ENCODE measurements at regions not wholly inside any gene's neighbourhood (a gene's known extent, or its start where the extent isn't known, plus 50 kb on each side); places are given as distances from the start of the nearest gene placed in this dataset.

GRCh38 chr1:4081806-4082711 lies 182.0 kb upstream of the C1orf174 start:
- POLR2A ChIA-PET = no interaction called here
- no peak for FAIRE-seq
- Histone ChIP-seq H3K9me1 (replicated peaks; ENCODE audit: control insufficient read depth, extremely low read depth, insufficient read depth, low read length) (no peaks in the 10 kb centered on the region), H4K20me1 (replicated peaks; ENCODE audit: control insufficient read depth, extremely low read depth, insufficient read depth, low read length) (no peaks in the 10 kb centered on the region), H3K9me3 (replicated peaks; ENCODE audit: control insufficient read depth, insufficient read depth, low read length) (peaks cover 3% of the 10 kb centered on the region), H3K4me2 (ENCODE audit: insufficient read depth, low read length) (no peak overlapping the region), H3K27me3 (ENCODE audit: control insufficient read depth in 2 of 2, insufficient read depth in 2 of 2, low read length in 2 of 2) (no peaks in the 10 kb centered on the region), H3K9ac (replicated peaks; ENCODE audit: extremely low read depth, insufficient read depth, low read length) (no peak overlapping the region), H2AFZ (ENCODE audit: low read depth, low read length) (no peak overlapping the region), H3K4me3 (replicated peaks in 1 of 3; ENCODE audit: insufficient read depth in 1 of 3, low read depth in 1 of 3, low read length in 3 of 3) (no peak overlapping the region), H3K4me1 (ENCODE audit: control insufficient read depth, extremely low read depth, insufficient read depth, low read length) (no peaks in the 10 kb centered on the region), H3K79me2 (ENCODE audit: control insufficient read depth, insufficient read depth, low read length) (no peaks in the 10 kb centered on the region), H3K27ac (ENCODE audit: insufficient read depth, low read depth, low read length) (no peak overlapping the region), H3K36me3 (ENCODE audit: control insufficient read depth in 2 of 2, extremely low read depth in 1 of 2, insufficient read depth in 2 of 2, low read length in 2 of 2) (no peaks in the 10 kb centered on the region)
- TF ChIP-seq CTCF (IDR thresholded peaks at IDR 0.05; ENCODE audit: extremely low read depth in 1 of 2, insufficient read depth in 1 of 2, low read depth in 1 of 2, low read length in 2 of 2) (no peak), EZH2 (IDR thresholded peaks at IDR 0.05; ENCODE audit: borderline replicate concordance, low read depth, low read length, severe bottlenecking) (no peak), MYC (IDR thresholded peaks at IDR 0.05; ENCODE audit: low read depth, low read length) (no peak), JUN (IDR thresholded peaks at IDR 0.05; ENCODE audit: borderline replicate concordance, insufficient read depth, insufficient read length, low read depth) (no peak), MAX (IDR thresholded peaks at IDR 0.05; ENCODE audit: insufficient read depth, insufficient read length) (no peak), POLR2A (IDR thresholded peaks at IDR 0.05; ENCODE audit: low read depth, low read length) (no peak), POLR2AphosphoS5 (IDR thresholded peaks at IDR 0.05; ENCODE audit: insufficient read depth, low read depth, low read length) (no peak), FOS (IDR thresholded peaks at IDR 0.05; ENCODE audit: borderline replicate concordance, insufficient read depth, low read length) (no peak)
- no peak for DNase-seq (ENCODE audit: low read depth, low spot score)
- CTCF ChIA-PET = no interaction called here
- BruUV-seq (replicated peaks) = no TSS peak
- intact Hi-C loops (cut with micrococcal nuclease) (no loop called here), dilution Hi-C loops (cut with MboI; ENCODE audit: extremely low pct_ligation_motif_present, low sequenced_read_pairs) (no loop called here)
